GM10266 (cell line): ENCODE measurements at regions not wholly inside any gene's neighbourhood (a gene's known extent, or its start where the extent isn't known, plus 50 kb on each side); places are given as distances from the start of the nearest gene placed in this dataset.

Experiments
- DNase-seq: peaks from one replicate; pipeline ENCODE4 v3.0.0; 2012; ENCODE audit errors: extremely low spot score
- CTCF ChIP-seq: IDR thresholded peaks from 2 replicates; pipeline ENCODE4 v1.5.1; 2012; ENCODE audit warnings: mild to moderate bottlenecking, low read depth; ENCODE audit not compliant: control insufficient read depth, insufficient read depth; ENCODE audit errors: missing control alignments

GRCh38 chr10:65602182-65602865 is 1323.5 kb upstream of the LRRTM3 start:
- TF ChIP-seq CTCF, result no peak
- DNase-seq, result no peak

- TF ChIP-seq CTCF, result no peak
Measured at GRCh38 chr10:65611592-65611991, 1314.2 kb upstream of the LRRTM3 start.

GRCh38 chr10:65614956-65615565 is 1310.8 kb upstream of the LRRTM3 start:
- DNase-seq, result no peak
- no peak for TF ChIP-seq CTCF

More at GRCh38 chr10:65611592-65611991, 1314.2 kb upstream of the LRRTM3 start:
- DNase-seq, result no peak

- no peak for TF ChIP-seq CTCF
- no peak for DNase-seq
Measured at GRCh38 chr10:65618126-65618525, 1307.7 kb upstream of the LRRTM3 start.

GRCh38 chr10:65620404-65621048 is 1305.3 kb upstream of the LRRTM3 start:
- no peak for DNase-seq
- TF ChIP-seq CTCF, result no peak

- no peak for TF ChIP-seq CTCF
- DNase-seq, result no peak
Measured at GRCh38 chr10:65622608-65623007, 1303.2 kb upstream of the LRRTM3 start.
